OCI-LY3 (cell line): ENCODE measurements at regions not wholly inside any gene's neighbourhood (a gene's known extent, or its start where the extent isn't known, plus 50 kb on each side); places are given as distances from the start of the nearest gene placed in this dataset.

ENCODE experiments used
- CTCF ChIP-seq: fragments of 200-600, 300-600 bp; sonication (generic); IDR thresholded peaks from 2 replicates; pipeline ENCODE4 v1.5.1; 2014; ENCODE audit warnings: antibody characterized with exemption, low read length, low read depth
- EZH2phosphoT487 ChIP-seq: fragments of 200-600 bp; shearing (Covaris generic); IDR thresholded peaks from 2 replicates; pipeline ENCODE4 v1.6.1; 2018; ENCODE audit warnings: antibody characterized with exemption, mixed run types, low read depth

- TF ChIP-seq EZH2phosphoT487 (no peak), CTCF (no peak)
Measured at GRCh38 chr3:5974630-5975322, 787.3 kb downstream of the EDEM1 start.
